HG03097 (cell line): ENCODE measurements at regions not wholly inside any gene's neighbourhood (a gene's known extent, or its start where the extent isn't known, plus 50 kb on each side); places are given as distances from the start of the nearest gene placed in this dataset.
A peak's percentile ranks its signal among the peaks of the same experiment; 100 is the strongest.

Experiments used
- ATAC-seq: cut with Tn5 transposase; IDR thresholded peaks from one replicate; pipeline ENCODE4 v1.9.1; 2021; ENCODE audit not compliant: unreplicated experiment, low FRiP score

GRCh38 chr14:51394804-51395203 lies 154.8 kb downstream of the TMX1 start:
- ATAC-seq = no peak

- no peak for ATAC-seq
These were observed 155.4 kb downstream of the TMX1 start for GRCh38 chr14:51395361-51395849.

GRCh38 chr14:51396222-51396815 lies 156.3 kb downstream of the TMX1 start:
- no peak for ATAC-seq

- ATAC-seq = no peak
These were observed 158.9 kb downstream of the TMX1 start for GRCh38 chr14:51398898-51399297.

- ATAC-seq = no peak
These were observed 160.1 kb downstream of the TMX1 start for GRCh38 chr14:51400139-51400538.

GRCh38 chr14:51401272-51401671 lies 161.2 kb downstream of the TMX1 start:
- ATAC-seq = no peak

GRCh38 chr14:51401756-51402155 lies 161.7 kb downstream of the TMX1 start:
- no peak for ATAC-seq

GRCh38 chr14:51410897-51411296 lies 170.8 kb downstream of the TMX1 start:
- ATAC-seq = no peak

GRCh38 chr14:51419685-51420084 lies 179.6 kb downstream of the TMX1 start:
- ATAC-seq = no peak

- ATAC-seq = no peak
These were observed 182.7 kb downstream of the TMX1 start for GRCh38 chr14:51422704-51423103.

GRCh38 chr14:51424041-51424440 lies 184.0 kb downstream of the TMX1 start:
- ATAC-seq = no peak

GRCh38 chr14:51424561-51425251 lies 184.7 kb downstream of the TMX1 start:
- ATAC-seq = no peak

GRCh38 chr14:51428981-51429380 lies 188.9 kb downstream of the TMX1 start:
- no peak for ATAC-seq

- ATAC-seq = no peak
These were observed 190.0 kb downstream of the TMX1 start for GRCh38 chr14:51430079-51430478.

- ATAC-seq = peak; percentile 4
These were observed 190.6 kb downstream of the TMX1 start for GRCh38 chr14:51430633-51431032.

GRCh38 chr14:51431033-51431709 lies 191.1 kb downstream of the TMX1 start:
- ATAC-seq = peak; percentile 60

GRCh38 chr14:51431741-51432140 lies 191.7 kb downstream of the TMX1 start:
- no peak for ATAC-seq

- no peak for ATAC-seq
These were observed 192.4 kb downstream of the TMX1 start for GRCh38 chr14:51432302-51432948.

- no peak for ATAC-seq
These were observed 196.6 kb downstream of the TMX1 start for GRCh38 chr14:51436630-51437029.

GRCh38 chr14:51439896-51440295 lies 199.8 kb downstream of the TMX1 start:
- no peak for ATAC-seq

- ATAC-seq = no peak
These were observed 201.0 kb downstream of the TMX1 start for GRCh38 chr14:51441001-51441400.
